Activated T-cell treated with anti-CD3 and anti-CD28 coated beads for 24 hours (primary cell): ENCODE measurements at regions not wholly inside any gene's neighbourhood (a gene's known extent, or its start where the extent isn't known, plus 50 kb on each side); places are given as distances from the start of the nearest gene placed in this dataset.

ENCODE experiments used
- DNase-seq: peaks from one replicate; pipeline ENCODE4 v3.0.0-alpha.2; 2020; ENCODE audit warnings: low read depth

GRCh38 chr6:2562721-2563451 lies 187.8 kb downstream of the MYLK4 start:
- DNase-seq = no peak

GRCh38 chr6:2560917-2561698 lies 189.6 kb downstream of the MYLK4 start:
- DNase-seq = no peak

- no peak for DNase-seq
Observed at GRCh38 chr6:2560140-2560818, 190.4 kb downstream of the MYLK4 start.

GRCh38 chr6:2558861-2559801 lies 191.6 kb downstream of the MYLK4 start:
- DNase-seq = no peak

GRCh38 chr6:2558098-2558680 lies 192.5 kb downstream of the MYLK4 start:
- DNase-seq = no peak

GRCh38 chr6:2557181-2557720 lies 193.5 kb downstream of the MYLK4 start:
- no peak for DNase-seq

- DNase-seq = no peak
Observed at GRCh38 chr6:2556761-2557160, 194.0 kb downstream of the MYLK4 start.

GRCh38 chr6:2554651-2555260 lies 196.0 kb downstream of the MYLK4 start:
- no peak for DNase-seq

GRCh38 chr6:2552526-2553154 lies 198.1 kb downstream of the MYLK4 start:
- no peak for DNase-seq

- DNase-seq = no peak
Observed at GRCh38 chr6:2551705-2552104, 199.0 kb downstream of the MYLK4 start.

- no peak for DNase-seq
Observed at GRCh38 chr6:2550247-2550646, 200.5 kb downstream of the MYLK4 start.

GRCh38 chr6:2549834-2550233 lies 200.9 kb downstream of the MYLK4 start:
- no peak for DNase-seq

- no peak for DNase-seq
Observed at GRCh38 chr6:2547355-2547754, 203.4 kb downstream of the MYLK4 start.

GRCh38 chr6:2546901-2547300 lies 203.8 kb downstream of the MYLK4 start:
- no peak for DNase-seq

- no peak for DNase-seq
Observed at GRCh38 chr6:2545383-2546038, 205.2 kb downstream of the MYLK4 start.

GRCh38 chr6:2543321-2543720 lies 207.4 kb downstream of the MYLK4 start:
- DNase-seq = no peak

GRCh38 chr6:2542858-2543218 lies 207.9 kb downstream of the MYLK4 start:
- DNase-seq = peak; percentile 25

GRCh38 chr6:2542101-2542857 lies 208.4 kb downstream of the MYLK4 start:
- DNase-seq = no peak

GRCh38 chr6:2536451-2536850 lies 214.3 kb downstream of the MYLK4 start:
- no peak for DNase-seq
